Calu3 (cell line): ENCODE measurements at regions not wholly inside any gene's neighbourhood (a gene's known extent, or its start where the extent isn't known, plus 50 kb on each side); places are given as distances from the start of the nearest gene placed in this dataset.

Experiments used
- BruUV-seq: library from RNA; stranded (reverse); fragments of 400-500 nt; replicated peaks from 2 replicates; lab custom pipeline; 2021; lab: Mats Ljungman, UMichigan
- CTCF ChIA-PET: fragments of 300-600 bp; sonication (Branson Sonifier 250); formaldehyde crosslinking; loops from one replicate; lab custom pipeline; 2022; ENCODE audit warnings: antibody characterized with exemption; lab: Charles Lee
- DNase-seq: peaks from one replicate; pipeline ENCODE4 v3.0.0; 2022
- H3K27ac Mint-ChIP-seq: one replicate; pipeline ENCODE4 v1.8.0; 2022; ENCODE audit warnings: mixed read lengths; ENCODE audit not compliant: unreplicated experiment
- H3K27me3 Mint-ChIP-seq: one replicate; pipeline ENCODE4 v1.8.0; 2022; ENCODE audit warnings: mixed read lengths; ENCODE audit not compliant: unreplicated experiment
- H3K36me3 Mint-ChIP-seq: one replicate; pipeline ENCODE4 v1.8.0; 2022; ENCODE audit warnings: mild to moderate bottlenecking, moderate library complexity, mixed read lengths; ENCODE audit not compliant: insufficient read depth, unreplicated experiment
- H3K4me1 Mint-ChIP-seq: one replicate; pipeline ENCODE4 v1.8.0; 2022; ENCODE audit warnings: mild to moderate bottlenecking, low read depth, mixed read lengths; ENCODE audit not compliant: unreplicated experiment
- H3K4me3 Mint-ChIP-seq: one replicate; pipeline ENCODE4 v1.8.0; 2022; ENCODE audit warnings: mild to moderate bottlenecking, low read depth, moderate library complexity, mixed read lengths; ENCODE audit not compliant: unreplicated experiment
- H3K9me3 Mint-ChIP-seq: one replicate; pipeline ENCODE4 v1.8.0; 2022; ENCODE audit warnings: low read depth, mixed read lengths; ENCODE audit not compliant: unreplicated experiment
- CTCF ChIP-seq: fragments of 200-600 bp; IDR thresholded peaks from one replicate; pipeline ENCODE4 v1.8.0; 2022; ENCODE audit warnings: antibody characterized with exemption; ENCODE audit not compliant: unreplicated experiment
- intact Hi-C: fragments of 100-400 bp; cut with micrococcal nuclease; formaldehyde crosslinking; loops from one replicate; pipeline ENCODE4 v1.10.0; 2022; ENCODE audit not compliant: unreplicated experiment

- intact Hi-C loops, result no loop called here
- no peak for TF ChIP-seq CTCF
- CTCF ChIA-PET, result no interaction called here
- Mint-ChIP-seq H3K27ac (no peak overlapping the region), H3K4me1 (no peaks in the 10 kb centered on the region), H3K36me3 (no peaks in the 10 kb centered on the region), H3K9me3 (no peaks in the 10 kb centered on the region), H3K4me3 (no peak overlapping the region), H3K27me3 (no peaks in the 10 kb centered on the region)
- BruUV-seq, result no TSS peak
- DNase-seq, result no peak
Observed at GRCh38 chr2:14401873-14402272, 230.6 kb upstream of the LRATD1 start.

- CTCF ChIA-PET, result no interaction called here
- Mint-ChIP-seq H3K36me3 (no peaks in the 10 kb centered on the region), H3K27me3 (no peaks in the 10 kb centered on the region), H3K4me3 (no peak overlapping the region), H3K4me1 (no peaks in the 10 kb centered on the region), H3K9me3 (peaks cover 9% of the 10 kb centered on the region), H3K27ac (no peak overlapping the region)
- intact Hi-C loops, result no loop called here
- no TSS peak for BruUV-seq
- no peak for TF ChIP-seq CTCF
- no peak for DNase-seq
Observed at GRCh38 chr2:14408695-14409094, 223.8 kb upstream of the LRATD1 start.

- Mint-ChIP-seq H3K27me3 (no peaks in the 10 kb centered on the region), H3K4me3 (no peak overlapping the region)
- BruUV-seq, result no TSS peak
Observed at GRCh38 chr2:14417551-14417950, 215.0 kb upstream of the LRATD1 start.

GRCh38 chr2:14418115-14418514, 214.4 kb upstream of the LRATD1 start:
- no peak overlapping the region for H3K4me3 Mint-ChIP-seq
- TF ChIP-seq CTCF, result no peak
- H3K36me3 Mint-ChIP-seq, result no peaks in the 10 kb centered on the region
- no peak overlapping the region for H3K27ac Mint-ChIP-seq
- no TSS peak for BruUV-seq
- no peak for DNase-seq
- CTCF ChIA-PET, result no interaction called here
- intact Hi-C loops, result no loop called here
- H3K4me1 Mint-ChIP-seq, result no peaks in the 10 kb centered on the region
- peaks cover 13% of the 10 kb centered on the region for H3K9me3 Mint-ChIP-seq
- no peaks in the 10 kb centered on the region for H3K27me3 Mint-ChIP-seq

More at GRCh38 chr2:14417551-14417950, 215.0 kb upstream of the LRATD1 start:
- Mint-ChIP-seq H3K27ac (no peak overlapping the region), H3K9me3 (peaks cover 15% of the 10 kb centered on the region), H3K36me3 (no peaks in the 10 kb centered on the region), H3K4me1 (no peaks in the 10 kb centered on the region)
- intact Hi-C loops, result no loop called here
- CTCF ChIA-PET, result no interaction called here
- no peak for TF ChIP-seq CTCF
- DNase-seq, result no peak

GRCh38 chr2:14420851-14421250, 211.7 kb upstream of the LRATD1 start:
- no TSS peak for BruUV-seq
- Mint-ChIP-seq H3K27me3 (no peaks in the 10 kb centered on the region), H3K9me3 (peaks cover 9% of the 10 kb centered on the region), H3K27ac (no peak overlapping the region), H3K36me3 (no peaks in the 10 kb centered on the region), H3K4me3 (no peak overlapping the region), H3K4me1 (no peaks in the 10 kb centered on the region)
- CTCF ChIA-PET, result no interaction called here
- intact Hi-C loops, result no loop called here
- TF ChIP-seq CTCF, result no peak
- no peak for DNase-seq
